ENCODE measurements at regions not wholly inside any gene's neighbourhood (a gene's known extent, or its start where the extent isn't known, plus 50 kb on each side); places are given as distances from the start of the nearest gene placed in this dataset.

DNA sequence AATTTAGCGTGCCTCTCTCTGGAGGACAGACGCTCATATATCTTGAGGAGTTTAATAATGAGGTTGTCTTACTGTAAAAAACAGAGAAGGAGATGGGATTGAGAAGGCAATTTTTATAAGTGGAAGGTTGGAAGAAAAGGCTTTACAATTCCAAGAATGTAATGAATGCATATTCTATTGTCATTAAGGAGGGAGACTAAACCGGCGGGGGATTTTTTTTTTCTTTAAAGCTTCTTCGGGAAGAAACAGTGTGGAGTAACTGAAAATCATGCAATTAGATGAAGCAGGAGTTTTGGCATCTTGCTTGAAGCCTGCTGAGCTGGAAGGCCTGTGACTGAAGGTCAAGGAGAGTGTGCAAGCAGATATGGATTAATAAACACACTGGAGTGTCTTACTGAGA, 124.4 kb downstream of the HRH4 start:
- no peak for DNase-seq (ENCODE audit: low spot score)
- H3K9me3 Mint-ChIP-seq (ENCODE audit: low read depth): no peaks in the 10 kb centered on the region
- peaks cover 8% of the 10 kb centered on the region for H3K27me3 Mint-ChIP-seq (ENCODE audit: low read depth)
- H3K4me3 Mint-ChIP-seq (ENCODE audit: unreplicated experiment): no peak overlapping the region
- no peaks in the 10 kb centered on the region for H3K36me3 Mint-ChIP-seq (ENCODE audit: low read depth)
- TF ChIP-seq, protein P1, sequence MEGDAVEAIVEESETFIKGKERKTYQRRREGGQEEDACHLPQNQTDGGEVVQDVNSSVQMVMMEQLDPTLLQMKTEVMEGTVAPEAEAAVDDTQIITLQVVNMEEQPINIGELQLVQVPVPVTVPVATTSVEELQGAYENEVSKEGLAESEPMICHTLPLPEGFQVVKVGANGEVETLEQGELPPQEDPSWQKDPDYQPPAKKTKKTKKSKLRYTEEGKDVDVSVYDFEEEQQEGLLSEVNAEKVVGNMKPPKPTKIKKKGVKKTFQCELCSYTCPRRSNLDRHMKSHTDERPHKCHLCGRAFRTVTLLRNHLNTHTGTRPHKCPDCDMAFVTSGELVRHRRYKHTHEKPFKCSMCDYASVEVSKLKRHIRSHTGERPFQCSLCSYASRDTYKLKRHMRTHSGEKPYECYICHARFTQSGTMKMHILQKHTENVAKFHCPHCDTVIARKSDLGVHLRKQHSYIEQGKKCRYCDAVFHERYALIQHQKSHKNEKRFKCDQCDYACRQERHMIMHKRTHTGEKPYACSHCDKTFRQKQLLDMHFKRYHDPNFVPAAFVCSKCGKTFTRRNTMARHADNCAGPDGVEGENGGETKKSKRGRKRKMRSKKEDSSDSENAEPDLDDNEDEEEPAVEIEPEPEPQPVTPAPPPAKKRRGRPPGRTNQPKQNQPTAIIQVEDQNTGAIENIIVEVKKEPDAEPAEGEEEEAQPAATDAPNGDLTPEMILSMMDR (IDR thresholded peaks at IDR 0.05): no peak
- H3K4me1 Mint-ChIP-seq (ENCODE audit: low read depth): peaks cover 3% of the 10 kb centered on the region
- no peak overlapping the region for H3K27ac Mint-ChIP-seq (ENCODE audit: unreplicated experiment)

DNA sequence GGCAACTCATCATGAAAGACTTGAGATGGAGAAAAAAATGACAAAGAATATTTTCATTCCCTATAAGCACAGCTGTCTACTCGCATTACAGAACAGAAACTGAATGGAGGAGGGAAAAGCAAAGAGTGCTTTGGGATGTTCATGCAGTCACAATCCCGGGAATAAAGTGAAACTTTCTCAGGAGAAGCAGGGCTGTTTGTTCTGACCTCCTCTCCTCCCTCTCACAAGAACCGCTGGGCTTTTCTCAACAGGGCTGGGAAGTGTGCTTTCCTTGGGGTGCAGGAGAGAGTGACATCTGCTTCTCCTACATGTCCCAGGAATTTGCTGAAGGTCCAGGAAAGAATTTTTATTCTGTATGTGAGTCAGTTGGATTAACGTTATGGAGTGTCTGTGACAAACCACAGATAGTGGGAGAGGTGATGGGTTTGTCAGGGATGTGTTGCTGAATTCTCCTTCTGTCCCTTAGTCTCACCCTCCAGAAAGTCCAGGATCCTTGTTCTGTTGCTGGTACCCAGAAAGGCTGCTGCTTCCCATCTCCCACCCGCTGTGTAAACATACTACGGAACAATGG, 125.6 kb downstream of the HRH4 start:
- Mint-ChIP-seq H3K4me3 (ENCODE audit: unreplicated experiment) (no peak overlapping the region), H3K9me3 (ENCODE audit: low read depth) (no peaks in the 10 kb centered on the region), H3K27me3 (ENCODE audit: low read depth) (peaks cover 8% of the 10 kb centered on the region), H3K4me1 (ENCODE audit: low read depth) (peaks cover 3% of the 10 kb centered on the region), H3K36me3 (ENCODE audit: low read depth) (no peaks in the 10 kb centered on the region), H3K27ac (ENCODE audit: unreplicated experiment) (no peak overlapping the region)
- DNase-seq (ENCODE audit: low spot score): no peak
- TF ChIP-seq, protein P1 (IDR thresholded peaks at IDR 0.05): no peak

DNA sequence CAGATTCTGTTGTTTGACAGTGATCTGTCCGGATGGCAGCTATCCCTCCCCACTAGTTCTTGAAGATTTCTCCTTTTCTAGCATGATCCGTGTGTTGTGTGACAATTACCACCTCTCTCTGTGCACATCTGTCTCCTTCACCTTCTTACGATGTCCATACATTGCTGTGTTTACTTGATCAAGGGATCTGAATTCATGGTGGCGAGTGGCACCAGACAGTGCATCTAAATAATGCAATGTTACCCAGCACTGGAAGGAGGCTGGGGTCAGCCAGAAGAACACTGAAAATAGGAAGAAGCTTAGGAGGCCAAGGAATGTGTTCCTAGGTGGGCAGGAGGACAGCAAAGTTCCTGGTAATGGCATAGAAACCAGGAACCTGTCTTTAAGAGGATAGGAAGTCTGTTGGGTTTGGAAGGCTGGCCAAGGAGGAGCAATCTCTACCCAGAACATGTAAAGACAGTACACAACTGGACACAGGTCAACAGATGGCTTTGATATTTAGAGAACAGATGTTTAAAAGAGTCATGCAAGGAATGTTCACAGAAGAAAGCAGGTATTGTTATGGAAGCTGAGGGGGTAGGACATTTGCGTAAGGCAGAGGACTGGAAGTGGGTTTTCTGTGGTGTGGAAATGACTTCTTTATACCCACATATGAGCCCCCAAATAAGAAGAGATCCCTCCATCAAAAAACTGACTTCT, 126.4 kb downstream of the HRH4 start:
- Mint-ChIP-seq H3K27me3 (ENCODE audit: low read depth) (peaks cover 6% of the 10 kb centered on the region), H3K9me3 (ENCODE audit: low read depth) (no peaks in the 10 kb centered on the region), H3K4me3 (ENCODE audit: unreplicated experiment) (no peak overlapping the region), H3K27ac (ENCODE audit: unreplicated experiment) (no peak overlapping the region), H3K4me1 (ENCODE audit: low read depth) (peaks cover 3% of the 10 kb centered on the region), H3K36me3 (ENCODE audit: low read depth) (no peaks in the 10 kb centered on the region)
- TF ChIP-seq, protein P1 (IDR thresholded peaks at IDR 0.05): no peak
- DNase-seq (ENCODE audit: low spot score): no peak

DNA sequence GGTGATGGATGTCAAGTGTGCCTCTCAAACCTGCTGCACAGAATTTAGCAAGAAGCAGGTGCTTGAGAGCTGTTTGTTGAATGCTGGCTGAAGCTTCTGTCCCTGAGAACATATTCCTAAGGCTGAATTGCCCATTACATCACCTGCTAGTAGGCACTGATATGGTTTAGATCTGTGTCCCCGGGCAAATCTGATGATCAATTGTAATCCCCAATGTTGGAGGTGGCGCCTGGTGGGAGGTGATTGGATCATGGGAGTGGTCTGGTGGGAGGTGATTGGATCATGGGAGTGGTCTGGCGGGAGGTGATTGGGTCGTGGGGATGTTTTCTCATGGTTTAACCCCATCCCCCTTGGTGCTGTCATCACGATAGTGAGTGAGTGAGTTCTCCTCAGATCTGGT, 128.0 kb downstream of the HRH4 start:
- TF ChIP-seq, protein P1 (IDR thresholded peaks at IDR 0.05): no peak
- no peak for DNase-seq (ENCODE audit: low spot score)
- Mint-ChIP-seq H3K27me3 (ENCODE audit: low read depth) (peaks cover 2% of the 10 kb centered on the region), H3K9me3 (ENCODE audit: low read depth) (peaks cover 3% of the 10 kb centered on the region), H3K36me3 (ENCODE audit: low read depth) (no peaks in the 10 kb centered on the region), H3K4me3 (ENCODE audit: unreplicated experiment) (no peak overlapping the region), H3K27ac (ENCODE audit: unreplicated experiment) (no peak overlapping the region), H3K4me1 (ENCODE audit: low read depth) (peaks cover 3% of the 10 kb centered on the region)

DNA sequence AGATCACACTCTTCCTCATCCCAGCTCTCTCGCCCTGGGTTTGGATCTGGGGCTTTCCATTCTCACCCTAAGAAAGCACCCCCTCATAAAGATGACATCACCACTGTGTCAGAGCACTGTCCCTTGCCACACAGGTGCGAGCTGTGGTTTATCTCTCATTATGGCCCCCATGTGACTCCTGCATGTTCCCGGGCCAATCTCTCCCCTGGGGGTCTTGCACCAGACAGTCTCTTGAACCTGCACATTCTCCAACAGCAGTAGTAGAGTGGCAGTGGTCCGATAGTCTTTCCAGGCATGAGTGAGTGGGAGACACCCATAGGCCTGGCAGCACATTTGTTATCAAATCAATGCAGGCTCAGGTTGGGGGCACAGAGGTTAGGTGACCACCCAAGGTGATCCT, 130.5 kb downstream of the HRH4 start:
- peaks cover 3% of the 10 kb centered on the region for H3K9me3 Mint-ChIP-seq (ENCODE audit: low read depth)
- no peak overlapping the region for H3K4me3 Mint-ChIP-seq (ENCODE audit: unreplicated experiment)
- TF ChIP-seq, protein P1 (IDR thresholded peaks at IDR 0.05): no peak
- no peak overlapping the region for H3K27ac Mint-ChIP-seq (ENCODE audit: unreplicated experiment)
- no peaks in the 10 kb centered on the region for H3K4me1 Mint-ChIP-seq (ENCODE audit: low read depth)
- H3K27me3 Mint-ChIP-seq (ENCODE audit: low read depth): peaks cover 4% of the 10 kb centered on the region
- no peaks in the 10 kb centered on the region for H3K36me3 Mint-ChIP-seq (ENCODE audit: low read depth)
- DNase-seq (ENCODE audit: low spot score): no peak

Measured in chondrocyte (in vitro differentiated cells).